ENCODE measurements at regions not wholly inside any gene's neighbourhood (a gene's known extent, or its start where the extent isn't known, plus 50 kb on each side); places are given as distances from the start of the nearest gene placed in this dataset.
A peak's percentile ranks its signal among the peaks of the same experiment; 100 is the strongest.
"Not testable (repeated sequence)": the region's sequence is repeated elsewhere in the genome, so short reads cannot be mapped to it uniquely, and the experiment has no call there.

GRCh38 chr13:102538938-102539337 is 57.8 kb upstream of the TPP2 start:
- DNase-seq (ENCODE audit: low read depth), result no peak

DNA sequence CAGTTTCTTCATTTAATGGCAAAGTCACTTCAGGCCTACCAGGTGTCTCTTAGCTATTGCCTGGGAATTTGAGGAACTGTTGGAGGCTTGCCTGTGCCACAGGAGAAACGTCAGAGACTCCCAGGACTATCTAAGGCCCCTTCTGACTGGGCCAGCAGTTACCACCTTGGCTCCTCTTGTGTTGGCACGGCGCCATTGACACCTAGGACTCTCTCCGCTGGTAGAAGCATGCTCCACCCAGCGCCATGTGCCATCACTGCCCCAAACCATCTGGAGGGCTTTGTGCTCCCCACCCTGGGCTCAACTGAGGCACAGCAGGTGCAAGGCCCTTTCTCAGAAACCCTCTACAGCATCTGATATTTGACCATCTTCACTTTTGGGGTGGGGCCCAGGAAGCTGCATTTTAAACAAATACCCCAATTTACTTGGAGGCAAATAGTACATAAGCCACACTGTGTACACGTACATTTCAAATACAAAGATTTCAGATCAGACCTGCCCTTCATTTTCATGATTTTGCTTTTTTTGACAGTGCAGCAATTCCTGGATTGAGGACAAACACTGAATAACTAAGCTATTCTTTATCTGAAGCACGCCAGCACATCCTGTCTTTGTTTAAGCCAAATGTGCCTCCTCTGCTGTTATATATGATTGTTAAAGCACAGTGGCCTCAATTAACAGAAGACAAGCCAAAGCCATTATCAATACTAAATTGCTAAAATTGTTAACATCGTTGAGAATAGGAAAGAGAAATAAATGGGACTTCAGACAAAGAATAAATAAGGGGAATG is 59.9 kb upstream of the TPP2 start:
- DNase-seq (ENCODE audit: low read depth), result no peak

DNA sequence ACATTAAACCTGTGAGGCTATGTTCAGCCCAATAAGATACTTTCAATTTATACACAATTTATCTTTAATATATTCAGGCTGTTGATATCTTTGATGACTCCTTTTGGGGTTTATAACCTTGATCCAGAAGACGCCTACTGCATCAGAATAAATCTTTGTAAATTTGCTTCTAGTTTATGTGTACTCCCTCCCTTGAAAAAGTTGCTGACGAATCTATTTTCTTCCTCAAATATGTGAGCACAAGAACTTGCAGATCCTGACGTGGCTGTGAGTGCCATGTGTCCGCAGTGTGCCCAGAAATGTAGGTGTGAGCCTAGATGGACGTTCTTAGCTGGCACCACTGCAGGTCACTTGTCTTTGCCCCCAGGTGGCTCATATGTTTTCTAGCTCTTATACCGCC is 60.6 kb upstream of the TPP2 start:
- DNase-seq (ENCODE audit: low read depth), result no peak

DNA sequence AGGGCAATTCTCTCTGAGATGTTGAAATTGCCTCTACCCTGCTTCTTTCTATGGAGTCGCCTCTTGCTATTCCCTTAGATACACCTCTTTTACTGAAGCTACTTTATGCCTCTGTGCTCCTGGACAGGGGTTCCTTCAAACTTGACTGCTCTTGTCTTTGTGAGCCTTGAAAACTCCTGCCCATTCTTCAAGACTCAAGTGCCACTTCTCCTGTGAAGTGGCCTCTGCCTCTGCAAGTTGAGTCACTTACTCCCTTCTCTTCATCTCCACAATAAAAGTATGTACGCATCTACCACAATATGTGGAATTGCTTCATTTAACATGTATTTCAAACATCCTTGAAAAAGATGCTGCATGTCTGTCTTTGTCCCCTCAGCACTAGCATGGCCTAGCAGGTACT is 66.0 kb upstream of the TPP2 start:
- DNase-seq (ENCODE audit: low read depth), result no peak

- not testable (repeated sequence) for DNase-seq (ENCODE audit: low read depth)
Measured at GRCh38 chr13:102522251-102522650, 74.5 kb upstream of the TPP2 start.

- DNase-seq (ENCODE audit: low read depth), result no peak
Measured at GRCh38 chr13:102517959-102518358, 78.8 kb upstream of the TPP2 start.

DNA sequence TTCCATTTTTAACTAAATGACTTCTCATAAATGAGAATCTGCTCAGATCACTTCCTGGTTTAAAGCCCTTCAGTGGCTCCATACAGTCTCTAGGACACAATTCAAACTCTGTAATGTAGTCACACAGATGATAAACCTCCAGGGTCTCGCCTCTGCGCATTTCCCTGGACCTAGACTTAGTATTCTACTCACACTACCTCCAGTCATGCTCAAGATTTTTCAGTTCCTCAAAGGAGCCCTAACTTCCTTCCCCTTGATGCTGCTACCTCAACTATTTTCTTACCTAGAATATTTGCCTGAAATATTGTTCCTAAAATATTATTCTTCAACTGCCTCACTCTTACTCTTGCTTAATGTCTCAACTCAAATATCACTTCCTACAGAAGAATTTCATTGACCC is 86.7 kb upstream of the TPP2 start:
- DNase-seq (ENCODE audit: low read depth), result no peak

DNA sequence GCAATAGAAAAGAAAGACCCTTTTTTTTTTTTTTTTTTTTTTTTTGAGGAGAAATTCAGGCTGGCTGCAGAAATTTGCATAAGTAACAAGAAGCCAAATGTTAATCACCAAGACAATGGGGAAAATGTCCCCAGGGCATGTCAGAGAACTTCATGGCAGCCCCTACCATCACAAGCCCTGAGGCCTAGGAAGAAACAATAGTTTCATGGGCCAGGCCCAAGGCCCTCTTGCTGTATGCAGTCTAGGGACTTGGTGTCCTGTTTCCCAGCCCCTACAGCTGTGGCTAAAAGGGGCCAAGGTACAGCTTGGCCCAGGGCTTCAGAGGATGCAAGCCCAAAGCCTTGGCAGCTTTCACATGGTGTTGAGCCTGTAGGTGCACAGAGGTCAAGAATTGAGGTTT is 88.4 kb upstream of the TPP2 start:
- no peak for DNase-seq (ENCODE audit: low read depth)

DNA sequence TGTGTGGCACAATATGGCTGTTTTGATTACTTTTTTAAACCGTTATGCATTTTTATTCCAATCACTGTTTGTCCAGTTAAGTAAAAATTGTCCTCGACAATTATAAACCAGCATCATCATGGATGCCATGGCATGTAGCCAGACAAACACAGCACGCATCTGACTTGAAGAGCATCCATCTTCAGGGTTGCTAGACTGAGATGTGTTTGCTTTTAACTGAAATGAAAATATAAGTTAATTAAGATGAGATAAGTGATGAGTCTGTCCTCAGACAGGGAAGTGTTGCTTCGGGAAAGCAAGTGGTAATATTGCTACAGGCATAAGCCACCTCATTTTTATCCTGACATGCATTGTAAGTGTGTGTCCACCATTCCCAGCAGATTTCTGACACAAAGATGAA is 92.8 kb upstream of the TPP2 start:
- no peak for DNase-seq (ENCODE audit: low read depth)

- DNase-seq (ENCODE audit: low read depth), result no peak
Measured at GRCh38 chr13:102495663-102496062, 93.8 kb upstream of the FGF14 start.

- DNase-seq (ENCODE audit: low read depth), result no peak
Measured at GRCh38 chr13:102487330-102487729, 85.5 kb upstream of the FGF14 start.

- peak; percentile 36 for DNase-seq (ENCODE audit: low read depth)
Measured at GRCh38 chr13:102484329-102484728, 82.5 kb upstream of the FGF14 start.

GRCh38 chr13:102472650-102473049 is 70.8 kb upstream of the FGF14 start:
- DNase-seq (ENCODE audit: low read depth), result no peak

- no peak for DNase-seq (ENCODE audit: low read depth)
Measured at GRCh38 chr13:102470283-102470917, 68.6 kb upstream of the FGF14 start.

GRCh38 chr13:102466610-102467190 is 64.9 kb upstream of the FGF14 start:
- DNase-seq (ENCODE audit: low read depth), result no peak

DNA sequence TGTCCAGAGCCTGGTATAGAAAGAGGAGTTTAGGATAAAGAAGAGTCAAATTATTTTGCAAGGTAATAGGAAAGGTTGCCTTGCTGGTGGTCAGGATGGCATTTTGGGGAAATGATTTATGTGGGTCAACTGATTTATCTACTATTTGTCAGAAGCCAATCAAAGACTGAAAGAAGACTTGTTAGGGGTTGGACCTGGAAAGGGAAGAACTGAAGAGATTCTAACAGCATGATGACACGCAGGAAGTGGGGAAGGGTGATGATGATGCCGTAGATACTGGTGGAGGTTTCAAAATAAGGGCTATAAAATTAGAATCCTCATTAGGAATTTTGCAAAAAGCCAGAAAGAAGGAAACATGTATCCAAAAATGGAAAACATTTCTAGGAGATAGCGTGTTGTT is 60.7 kb upstream of the FGF14 start:
- no peak for DNase-seq (ENCODE audit: low read depth)

- peak; percentile 4 for DNase-seq (ENCODE audit: low read depth)
Measured at GRCh38 chr13:102461302-102461701, 59.5 kb upstream of the FGF14 start.

DNA sequence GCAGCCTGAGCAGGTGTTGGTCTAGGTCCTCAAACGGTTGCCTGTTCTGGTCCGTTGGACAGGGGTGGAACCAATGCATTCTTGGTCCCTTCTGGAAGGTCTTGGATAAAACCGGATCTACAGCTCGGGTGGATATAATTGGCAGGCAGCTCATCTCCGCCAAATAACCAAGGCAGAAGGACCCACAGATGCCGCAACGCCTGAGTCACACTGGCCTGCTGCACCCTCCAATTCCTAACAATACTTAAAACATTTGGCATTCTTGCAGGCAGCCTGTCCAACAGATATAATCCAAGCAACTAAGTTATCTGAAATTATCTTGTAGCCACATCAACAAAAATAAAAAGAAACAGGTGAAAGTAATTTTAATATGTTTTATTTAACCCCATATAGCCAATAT is 59.0 kb upstream of the FGF14 start:
- no peak for DNase-seq (ENCODE audit: low read depth)

- no peak for DNase-seq (ENCODE audit: low read depth)
Measured at GRCh38 chr13:102452836-102453235, 51.0 kb upstream of the FGF14 start.

All from fibroblast of gingiva (primary cell).